AG04450 (cell line): ENCODE measurements at regions not wholly inside any gene's neighbourhood (a gene's known extent, or its start where the extent isn't known, plus 50 kb on each side); places are given as distances from the start of the nearest gene placed in this dataset.

Experiments
- CTCF ChIA-PET: fragments of 300-600, 350-600 bp; formaldehyde crosslinking; extraction: SDS; loops from one replicate; lab custom pipeline; 2022; ENCODE audit warnings: antibody characterized with exemption, inconsistent platforms; lab: Charles Lee
- POLR2A ChIA-PET: fragments of 350-600 bp; formaldehyde crosslinking; extraction: SDS; loops from one replicate; lab custom pipeline; 2021; ENCODE audit warnings: antibody characterized with exemption, inconsistent platforms; lab: Yijun Ruan, JAX
- DNase-seq: peaks from one replicate; pipeline ENCODE4 v3.0.0-alpha.2; 2011; ENCODE audit warnings: low read depth, low spot score
- H3K27ac ChIP-seq: one replicate; pipeline ENCODE4 v1.5.1; 2012; ENCODE audit warnings: low read depth, low read length, control low read depth
- H3K27me3 ChIP-seq: one replicate; pipeline ENCODE4 v1.6.0; 2012; ENCODE audit warnings: low read length; ENCODE audit not compliant: control insufficient read depth, insufficient read depth
- H3K4me3 ChIP-seq: 2 replicates; pipeline ENCODE4 v1.5.1; 2011; ENCODE audit warnings: mild to moderate bottlenecking, low read depth, low read length, control low read depth
- H3K9me3 ChIP-seq: 2 replicates; pipeline ENCODE4 v1.5.1; 2012; ENCODE audit warnings: low read length; ENCODE audit not compliant: control insufficient read depth, insufficient read depth
- CTCF ChIP-seq: IDR thresholded peaks from 2 replicates; pipeline ENCODE4 v1.5.1; 2011; ENCODE audit warnings: low read depth, low read length, control low read depth, inconsistent platforms

GRCh38 chr9:107636571-107637381, 147.2 kb upstream of the KLF4 start:
- no peaks in the 10 kb centered on the region for H3K27me3 ChIP-seq
- ChIA-PET CTCF (no interaction called here), POLR2A (no interaction called here)
- DNase-seq: no peak
- no peak for TF ChIP-seq CTCF
- H3K4me3 ChIP-seq: no peak overlapping the region
- no peaks in the 10 kb centered on the region for H3K9me3 ChIP-seq
- peak overlapping the region; percentile 95 for H3K27ac ChIP-seq

DNA sequence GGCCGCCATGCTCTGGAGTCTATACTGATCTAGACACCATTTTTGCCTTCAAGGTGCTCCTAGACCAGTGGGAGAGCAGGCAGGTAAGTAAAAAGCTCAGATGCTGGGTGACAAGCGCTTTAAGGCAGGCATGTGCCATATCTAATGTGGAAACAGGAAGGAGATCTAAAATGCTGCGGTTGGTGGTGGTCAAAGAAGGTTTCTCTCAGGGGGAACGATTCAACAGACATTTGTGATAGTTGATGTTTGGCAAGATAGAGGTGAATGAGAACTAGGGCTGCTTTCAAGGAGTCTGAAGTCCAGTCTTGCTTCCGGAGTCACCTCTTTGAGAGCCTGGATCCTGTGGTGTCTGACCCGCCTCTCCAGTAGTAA, 146.2 kb upstream of the KLF4 start:
- Histone ChIP-seq H3K9me3 (no peaks in the 10 kb centered on the region), H3K27me3 (no peaks in the 10 kb centered on the region), H3K27ac (no peak overlapping the region), H3K4me3 (no peak overlapping the region)
- DNase-seq: no peak
- ChIA-PET POLR2A (no interaction called here), CTCF (no interaction called here)
- no peak for TF ChIP-seq CTCF

DNA sequence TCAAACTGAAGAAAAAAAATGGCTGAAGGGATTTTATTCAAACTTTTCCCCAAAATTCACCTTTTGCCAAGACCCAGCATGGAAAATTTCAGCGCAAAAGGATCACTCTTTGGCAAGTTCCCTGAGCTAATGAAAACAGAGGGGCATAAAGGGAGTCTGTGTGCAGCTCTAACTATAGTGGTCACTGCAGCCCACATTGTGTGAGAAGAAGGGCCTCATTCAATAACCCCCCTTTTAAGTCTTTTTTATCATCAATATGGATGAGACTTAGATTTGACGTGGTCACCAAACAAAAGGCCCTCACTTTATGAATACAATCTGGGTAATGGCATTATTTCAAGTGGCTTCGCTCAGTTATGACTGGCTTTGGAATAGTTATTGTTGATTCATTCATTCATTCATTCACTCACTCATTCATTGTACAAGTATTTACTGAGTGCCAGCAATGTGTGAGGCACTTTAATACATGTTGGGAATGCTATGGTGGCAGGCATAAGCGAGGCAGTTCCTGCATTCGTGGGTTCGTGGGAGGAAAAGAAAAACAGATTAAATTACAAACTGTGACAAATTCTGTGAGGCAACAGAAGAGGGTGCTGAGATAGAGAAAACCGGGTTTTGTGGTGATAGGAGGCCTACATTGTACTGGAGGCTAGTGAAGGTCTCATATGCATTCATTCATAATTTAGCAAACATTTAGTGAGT, 145.7 kb upstream of the KLF4 start:
- Histone ChIP-seq H3K27me3 (no peaks in the 10 kb centered on the region), H3K4me3 (no peak overlapping the region), H3K27ac (no peak overlapping the region), H3K9me3 (no peaks in the 10 kb centered on the region)
- ChIA-PET POLR2A (no interaction called here), CTCF (no interaction called here)
- TF ChIP-seq CTCF: no peak
- DNase-seq: no peak

- ChIA-PET POLR2A (no interaction called here), CTCF (no interaction called here)
- Histone ChIP-seq H3K4me3 (no peak overlapping the region), H3K27ac (no peak overlapping the region), H3K9me3 (no peaks in the 10 kb centered on the region), H3K27me3 (no peaks in the 10 kb centered on the region)
- no peak for TF ChIP-seq CTCF
- no peak for DNase-seq
Observed at GRCh38 chr9:107633406-107633805, 143.8 kb upstream of the KLF4 start.

- POLR2A ChIA-PET: no interaction called here
- DNase-seq: no peak
- CTCF ChIA-PET: no interaction called here
- Histone ChIP-seq H3K27ac (no peak overlapping the region), H3K4me3 (no peak overlapping the region), H3K27me3 (peaks cover 2% of the 10 kb centered on the region), H3K9me3 (no peaks in the 10 kb centered on the region)
- no peak for TF ChIP-seq CTCF
Observed at GRCh38 chr9:107632661-107633060, 143.1 kb upstream of the KLF4 start.
